ENCODE measurements at regions not wholly inside any gene's neighbourhood (a gene's known extent, or its start where the extent isn't known, plus 50 kb on each side); places are given as distances from the start of the nearest gene placed in this dataset.

DNA sequence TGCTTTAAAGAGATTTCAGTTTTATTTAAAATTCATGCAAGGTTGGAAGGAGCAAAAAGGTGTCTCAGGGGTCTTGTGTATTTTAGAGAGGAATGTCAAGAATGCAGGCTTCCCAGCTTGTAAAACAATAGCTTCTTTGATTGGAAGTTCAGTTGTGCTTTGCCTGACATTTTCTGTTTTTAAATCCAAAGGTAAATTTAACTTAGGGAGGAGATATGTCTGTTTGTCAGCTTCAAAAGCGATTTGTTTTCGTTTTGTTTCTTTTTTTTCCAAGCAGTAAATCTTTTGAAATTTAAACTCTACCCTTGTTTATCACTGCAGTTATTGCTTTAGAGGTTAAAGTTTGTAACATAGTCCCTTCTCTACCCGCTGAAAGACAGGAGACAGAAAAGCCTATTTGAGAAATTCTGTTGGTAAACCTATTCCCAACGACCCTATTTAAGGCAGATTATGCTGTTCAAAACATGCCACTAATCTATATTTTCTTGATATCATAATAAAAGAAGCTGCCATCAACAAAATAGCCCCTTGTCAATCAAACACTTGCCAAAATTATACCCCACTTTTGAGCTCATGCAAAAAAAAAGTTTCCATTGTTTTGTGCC, 639.6 kb downstream of the IRS1 start:
- intact Hi-C loops (cut with DNase I; ENCODE audit: low total_unique reads) = no loop called here
- H3K36me3 ChIP-seq = no peaks in the 10 kb centered on the region
- DNase-seq = no peak
- no peaks in the 10 kb centered on the region for H3K4me1 ChIP-seq
- H3K4me3 ChIP-seq = no peak overlapping the region
- TF ChIP-seq, protein P1, sequence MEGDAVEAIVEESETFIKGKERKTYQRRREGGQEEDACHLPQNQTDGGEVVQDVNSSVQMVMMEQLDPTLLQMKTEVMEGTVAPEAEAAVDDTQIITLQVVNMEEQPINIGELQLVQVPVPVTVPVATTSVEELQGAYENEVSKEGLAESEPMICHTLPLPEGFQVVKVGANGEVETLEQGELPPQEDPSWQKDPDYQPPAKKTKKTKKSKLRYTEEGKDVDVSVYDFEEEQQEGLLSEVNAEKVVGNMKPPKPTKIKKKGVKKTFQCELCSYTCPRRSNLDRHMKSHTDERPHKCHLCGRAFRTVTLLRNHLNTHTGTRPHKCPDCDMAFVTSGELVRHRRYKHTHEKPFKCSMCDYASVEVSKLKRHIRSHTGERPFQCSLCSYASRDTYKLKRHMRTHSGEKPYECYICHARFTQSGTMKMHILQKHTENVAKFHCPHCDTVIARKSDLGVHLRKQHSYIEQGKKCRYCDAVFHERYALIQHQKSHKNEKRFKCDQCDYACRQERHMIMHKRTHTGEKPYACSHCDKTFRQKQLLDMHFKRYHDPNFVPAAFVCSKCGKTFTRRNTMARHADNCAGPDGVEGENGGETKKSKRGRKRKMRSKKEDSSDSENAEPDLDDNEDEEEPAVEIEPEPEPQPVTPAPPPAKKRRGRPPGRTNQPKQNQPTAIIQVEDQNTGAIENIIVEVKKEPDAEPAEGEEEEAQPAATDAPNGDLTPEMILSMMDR (IDR thresholded peaks at IDR 0.05) = no peak
- no peaks in the 10 kb centered on the region for H3K9me3 ChIP-seq
- H3K27me3 ChIP-seq = no peaks in the 10 kb centered on the region
- H3K27ac ChIP-seq = no peak overlapping the region

DNA sequence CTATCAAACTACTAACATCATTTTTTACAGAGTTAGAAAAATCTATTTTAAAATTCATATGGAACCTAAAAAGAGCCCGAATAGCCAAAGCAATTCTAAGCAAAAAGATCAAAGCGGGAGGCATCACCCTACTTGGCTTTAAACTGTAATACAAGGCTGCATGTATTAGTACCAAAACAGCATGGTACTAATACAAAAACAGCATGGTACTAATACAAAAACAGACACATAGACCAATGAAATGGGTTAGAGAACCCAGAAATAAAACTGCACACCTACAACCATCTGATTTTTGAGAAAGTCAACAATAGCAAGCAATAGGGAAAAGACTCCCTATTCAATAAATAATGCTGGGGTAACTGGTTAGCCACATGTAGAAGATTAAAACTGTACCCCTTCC, 640.7 kb downstream of the IRS1 start:
- intact Hi-C loops (cut with DNase I; ENCODE audit: low total_unique reads) = no loop called here
- H3K27me3 ChIP-seq = no peaks in the 10 kb centered on the region
- no peaks in the 10 kb centered on the region for H3K36me3 ChIP-seq
- TF ChIP-seq, protein P1 (IDR thresholded peaks at IDR 0.05) = no peak
- no peak overlapping the region for H3K4me3 ChIP-seq
- no peak overlapping the region for H3K27ac ChIP-seq
- DNase-seq = no peak
- H3K9me3 ChIP-seq = no peaks in the 10 kb centered on the region
- H3K4me1 ChIP-seq = no peaks in the 10 kb centered on the region

DNA sequence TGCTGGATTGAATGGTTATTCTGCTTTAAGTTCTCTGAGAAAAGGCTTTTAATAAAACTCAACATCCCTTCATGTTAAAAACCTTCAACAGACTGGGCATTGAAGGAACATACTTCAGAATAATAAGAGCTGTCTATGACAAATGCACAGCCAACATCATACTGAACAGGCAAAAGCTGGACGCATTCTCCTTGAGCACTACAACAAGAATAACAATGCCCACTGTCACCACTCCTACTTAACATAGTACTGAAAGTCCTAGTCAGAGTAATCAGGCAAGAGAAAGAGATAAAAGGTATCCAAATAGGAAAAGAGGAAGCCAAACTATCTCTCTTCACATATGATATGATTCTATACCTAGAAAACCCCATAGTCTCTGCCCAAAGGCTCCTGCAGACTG, 641.4 kb downstream of the IRS1 start:
- no peaks in the 10 kb centered on the region for H3K27me3 ChIP-seq
- no peak for DNase-seq
- H3K36me3 ChIP-seq = no peaks in the 10 kb centered on the region
- H3K9me3 ChIP-seq = no peaks in the 10 kb centered on the region
- TF ChIP-seq, protein P1 (IDR thresholded peaks at IDR 0.05) = no peak
- intact Hi-C loops (cut with DNase I; ENCODE audit: low total_unique reads) = no loop called here
- H3K27ac ChIP-seq = no peak overlapping the region
- no peaks in the 10 kb centered on the region for H3K4me1 ChIP-seq
- no peak overlapping the region for H3K4me3 ChIP-seq

DNA sequence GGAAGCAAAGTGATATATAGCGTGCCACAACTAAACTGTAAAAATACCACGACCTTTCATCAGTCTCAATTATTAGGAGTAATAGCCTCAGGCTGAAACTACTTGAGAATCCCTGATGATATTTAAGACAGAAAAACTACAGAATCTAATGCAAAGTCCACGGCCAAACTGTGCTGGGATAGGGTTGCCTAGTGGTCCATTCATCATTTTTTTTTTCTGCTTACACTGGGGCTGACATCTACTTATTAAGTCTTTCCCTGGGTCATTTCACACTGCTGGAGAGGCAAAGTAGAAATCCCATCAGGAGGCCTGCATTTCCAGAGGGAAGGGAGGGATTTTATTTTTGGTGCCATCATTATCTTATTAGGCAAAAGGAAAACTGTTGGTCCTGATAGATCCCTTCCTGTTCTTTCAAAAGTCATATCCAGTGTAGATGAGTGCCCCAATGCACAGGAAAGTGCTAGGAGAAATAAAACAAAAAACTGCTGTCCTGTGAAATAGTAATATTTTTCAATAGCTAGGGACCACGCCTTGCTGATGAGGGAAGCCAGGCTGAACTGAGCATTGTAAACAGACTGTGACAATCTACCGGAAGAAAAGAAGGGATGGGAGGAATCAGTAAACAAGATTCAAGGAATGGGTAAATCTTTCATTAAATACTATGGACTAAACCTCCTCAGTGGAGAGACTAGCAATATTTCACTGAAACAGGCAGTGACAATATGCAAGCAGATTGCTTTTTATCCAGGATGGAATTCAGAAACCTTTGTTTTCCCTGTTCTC, 644.3 kb downstream of the IRS1 start:
- H3K4me1 ChIP-seq = peaks cover 0 to 7% (median 0%) of the 10 kb centered on the region in 4 donors
- no peak overlapping the region for H3K27ac ChIP-seq
- no peaks in the 10 kb centered on the region for H3K9me3 ChIP-seq
- H3K27me3 ChIP-seq = no peaks in the 10 kb centered on the region
- DNase-seq = no peak
- intact Hi-C loops (cut with DNase I; ENCODE audit: low total_unique reads) = no loop called here
- no peak overlapping the region for H3K4me3 ChIP-seq
- TF ChIP-seq, protein P1 (IDR thresholded peaks at IDR 0.05) = no peak
- no peaks in the 10 kb centered on the region for H3K36me3 ChIP-seq

DNA sequence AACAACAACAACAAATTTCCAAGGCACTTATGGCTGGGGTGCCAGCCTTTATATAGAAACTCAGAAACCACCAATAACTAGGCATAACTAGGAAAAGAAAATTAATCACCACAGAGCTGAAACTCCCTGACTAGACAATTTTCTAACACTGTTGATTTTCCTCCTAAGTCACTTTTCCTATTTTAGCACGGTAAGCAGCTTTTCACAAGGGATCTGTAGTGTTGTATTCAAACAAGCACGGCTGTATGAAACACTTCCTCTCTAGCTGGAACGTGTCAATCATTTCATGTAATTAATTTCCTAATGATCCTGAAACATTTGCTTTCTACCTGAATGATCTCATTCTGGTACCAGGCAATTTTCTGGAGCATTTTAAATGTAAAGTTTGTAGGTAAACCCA, 645.0 kb downstream of the IRS1 start:
- intact Hi-C loops (cut with DNase I; ENCODE audit: low total_unique reads) = no loop called here
- TF ChIP-seq, protein P1 (IDR thresholded peaks at IDR 0.05) = no peak
- Histone ChIP-seq H3K4me3 (no peak overlapping the region), H3K27me3 (no peaks in the 10 kb centered on the region), H3K9me3 (no peaks in the 10 kb centered on the region), H3K4me1 (peaks cover 0 to 7% (median 0%) of the 10 kb centered on the region in 4 donors), H3K36me3 (no peaks in the 10 kb centered on the region), H3K27ac (no peak overlapping the region)
- DNase-seq = no peak
